Mammary epithelial cell (primary cell): ENCODE measurements at regions not wholly inside any gene's neighbourhood (a gene's known extent, or its start where the extent isn't known, plus 50 kb on each side); places are given as distances from the start of the nearest gene placed in this dataset.

Experiments
- CTCF ChIP-seq, 2 donors: IDR thresholded peaks in 1 of 2; conservative IDR thresholded peaks in 1 of 2; 2 replicates each; pipeline ENCODE4 v1.5.1; 2011 to 2012; ENCODE audit warnings: inconsistent platforms in 2 of 2, low read length in 2 of 2, mild to moderate bottlenecking in 2 of 2, control low read depth in 1 of 2, low read depth in 1 of 2; ENCODE audit not compliant: insufficient read depth in 1 of 2; ENCODE audit errors: extremely low read depth in 1 of 2
- EZH2 ChIP-seq: IDR thresholded peaks from 2 replicates; pipeline ENCODE4 v1.6.1; 2012; ENCODE audit warnings: low read length, inconsistent platforms, borderline replicate concordance

- no peak for TF ChIP-seq CTCF (conservative IDR thresholded peaks at IDR 0.05 in 1 of 2, IDR thresholded peaks at IDR 0.05 in 1 of 2; ENCODE audit: extremely low read depth in 1 of 2, insufficient read depth in 1 of 2, low read depth in 1 of 2, low read length in 2 of 2)
- TF ChIP-seq EZH2, result no peak
Measured at GRCh38 chr18:55744206-55744605, 156.2 kb upstream of the TCF4 start.
